ENCODE measurements at regions not wholly inside any gene's neighbourhood (a gene's known extent, or its start where the extent isn't known, plus 50 kb on each side); places are given as distances from the start of the nearest gene placed in this dataset.
"Not testable (repeated sequence)": the region's sequence is repeated elsewhere in the genome, so short reads cannot be mapped to it uniquely, and the experiment has no call there.

GRCh38 chr7:149637911-149638565 is 135.3 kb downstream of the ZNF467 start:
- no peak overlapping the region for H3K18ac ChIP-seq (ENCODE audit: low read length)
- no peak overlapping the region for H2AK5ac ChIP-seq (ENCODE audit: low read length)
- H3K9me3 ChIP-seq (ENCODE audit: insufficient read depth, low read depth, low read length): peaks cover 2% of the 10 kb centered on the region
- H2BK5ac ChIP-seq (ENCODE audit: low read depth, low read length, poor library complexity): no peak overlapping the region
- no peak overlapping the region for H4K12ac ChIP-seq (ENCODE audit: low read depth, low read length)
- no peaks in the 10 kb centered on the region for H3K27me3 ChIP-seq (ENCODE audit: insufficient read depth, low read length)
- H3K4me3 ChIP-seq (ENCODE audit: low read depth, low read length): no peak overlapping the region
- DNase-seq: no peak
- H3K36me3 ChIP-seq (ENCODE audit: control insufficient read depth in 1 of 2, insufficient read depth in 2 of 2, low read length in 2 of 2): no peaks in the 10 kb centered on the region
- H2BK120ac ChIP-seq (ENCODE audit: insufficient read depth, low read length, poor library complexity): no peak overlapping the region
- no peaks in the 10 kb centered on the region for H3K79me2 ChIP-seq (ENCODE audit: control insufficient read depth, insufficient read depth, low read length, poor library complexity)
- H3K4ac ChIP-seq (ENCODE audit: low read depth, low read length): no peak overlapping the region
- H3K4me1 ChIP-seq (ENCODE audit: control insufficient read depth in 1 of 2, insufficient read depth in 2 of 2, low read length in 2 of 2): no peaks in the 10 kb centered on the region
- no peak overlapping the region for H2AFZ ChIP-seq (ENCODE audit: insufficient read depth, low read length, poor library complexity)
- no CpG with 5 or more reads among the region's 9 CpGs for WGBS (ENCODE audit: extremely low coverage, insufficient coverage, insufficient read length)
- no peak overlapping the region for H4K91ac ChIP-seq (ENCODE audit: low read depth, low read length)
- no peak overlapping the region for H3K27ac ChIP-seq (ENCODE audit: low read depth, low read length)
- no peaks in the 10 kb centered on the region for H3K79me1 ChIP-seq (ENCODE audit: low read length)
- H4K8ac ChIP-seq (ENCODE audit: low read depth, low read length): no peak overlapping the region
- H3K4me2 ChIP-seq (ENCODE audit: low read length): no peak overlapping the region
- no peak overlapping the region for H3K14ac ChIP-seq (ENCODE audit: low read length)
- no peak overlapping the region for H3K23ac ChIP-seq (ENCODE audit: low read length)
- no peak overlapping the region for H3K9ac ChIP-seq (ENCODE audit: low read length)
- H2BK12ac ChIP-seq (ENCODE audit: low read length): no peak overlapping the region

GRCh38 chr7:149635561-149636329 is 137.6 kb downstream of the ZNF467 start:
- H3K27me3 ChIP-seq (ENCODE audit: insufficient read depth, low read length): no peaks in the 10 kb centered on the region
- no peak overlapping the region for H3K18ac ChIP-seq (ENCODE audit: low read length)

GRCh38 chr7:149633976-149634945 is 136.7 kb upstream of the ZNF746 start:
- H2BK120ac ChIP-seq (ENCODE audit: insufficient read depth, low read length, poor library complexity): no peak overlapping the region
- no peak overlapping the region for H3K4ac ChIP-seq (ENCODE audit: low read depth, low read length)
- no peak overlapping the region for H2BK12ac ChIP-seq (ENCODE audit: low read length)
- no peak overlapping the region for H3K27ac ChIP-seq (ENCODE audit: low read depth, low read length)
- no peak for DNase-seq
- no peak overlapping the region for H4K12ac ChIP-seq (ENCODE audit: low read depth, low read length)
- no peak overlapping the region for H2AK5ac ChIP-seq (ENCODE audit: low read length)
- H3K79me1 ChIP-seq (ENCODE audit: low read length): no peaks in the 10 kb centered on the region
- no peaks in the 10 kb centered on the region for H3K4me1 ChIP-seq (ENCODE audit: control insufficient read depth in 1 of 2, insufficient read depth in 2 of 2, low read length in 2 of 2)
- peaks cover 2% of the 10 kb centered on the region for H3K9me3 ChIP-seq (ENCODE audit: insufficient read depth, low read depth, low read length)
- H4K91ac ChIP-seq (ENCODE audit: low read depth, low read length): no peak overlapping the region
- H2AFZ ChIP-seq (ENCODE audit: insufficient read depth, low read length, poor library complexity): no peak overlapping the region
- no peak overlapping the region for H3K23ac ChIP-seq (ENCODE audit: low read length)
- H3K4me2 ChIP-seq (ENCODE audit: low read length): no peak overlapping the region
- H3K79me2 ChIP-seq (ENCODE audit: control insufficient read depth, insufficient read depth, low read length, poor library complexity): no peaks in the 10 kb centered on the region
- H3K36me3 ChIP-seq (ENCODE audit: control insufficient read depth in 1 of 2, insufficient read depth in 2 of 2, low read length in 2 of 2): no peaks in the 10 kb centered on the region
- no peak overlapping the region for H3K4me3 ChIP-seq (ENCODE audit: low read depth, low read length)
- no peak overlapping the region for H2BK5ac ChIP-seq (ENCODE audit: low read depth, low read length, poor library complexity)
- no peak overlapping the region for H3K18ac ChIP-seq (ENCODE audit: low read length)
- no peak overlapping the region for H3K14ac ChIP-seq (ENCODE audit: low read length)
- H3K9ac ChIP-seq (ENCODE audit: low read length): no peak overlapping the region
- H4K8ac ChIP-seq (ENCODE audit: low read depth, low read length): no peak overlapping the region
- WGBS (ENCODE audit: extremely low coverage, insufficient coverage, insufficient read length): no CpG with 5 or more reads among the region's 13 CpGs
- no peaks in the 10 kb centered on the region for H3K27me3 ChIP-seq (ENCODE audit: insufficient read depth, low read length)

More at GRCh38 chr7:149635561-149636329, 137.6 kb downstream of the ZNF467 start:
- H3K79me2 ChIP-seq (ENCODE audit: control insufficient read depth, insufficient read depth, low read length, poor library complexity): no peaks in the 10 kb centered on the region
- H3K4me3 ChIP-seq (ENCODE audit: low read depth, low read length): no peak overlapping the region
- no peaks in the 10 kb centered on the region for H3K36me3 ChIP-seq (ENCODE audit: control insufficient read depth in 1 of 2, insufficient read depth in 2 of 2, low read length in 2 of 2)
- no peak overlapping the region for H3K4ac ChIP-seq (ENCODE audit: low read depth, low read length)
- H3K4me2 ChIP-seq (ENCODE audit: low read length): no peak overlapping the region
- no peak overlapping the region for H3K9ac ChIP-seq (ENCODE audit: low read length)
- H3K4me1 ChIP-seq (ENCODE audit: control insufficient read depth in 1 of 2, insufficient read depth in 2 of 2, low read length in 2 of 2): no peaks in the 10 kb centered on the region
- H3K23ac ChIP-seq (ENCODE audit: low read length): no peak overlapping the region
- H2AFZ ChIP-seq (ENCODE audit: insufficient read depth, low read length, poor library complexity): no peak overlapping the region
- no peak overlapping the region for H4K12ac ChIP-seq (ENCODE audit: low read depth, low read length)
- H3K79me1 ChIP-seq (ENCODE audit: low read length): no peaks in the 10 kb centered on the region
- H2AK5ac ChIP-seq (ENCODE audit: low read length): no peak overlapping the region
- H3K14ac ChIP-seq (ENCODE audit: low read length): no peak overlapping the region
- no peak overlapping the region for H3K27ac ChIP-seq (ENCODE audit: low read depth, low read length)
- H2BK5ac ChIP-seq (ENCODE audit: low read depth, low read length, poor library complexity): no peak overlapping the region
- no peak overlapping the region for H4K91ac ChIP-seq (ENCODE audit: low read depth, low read length)
- H4K8ac ChIP-seq (ENCODE audit: low read depth, low read length): no peak overlapping the region
- no peak overlapping the region for H2BK120ac ChIP-seq (ENCODE audit: insufficient read depth, low read length, poor library complexity)
- no peak overlapping the region for H2BK12ac ChIP-seq (ENCODE audit: low read length)
- H3K9me3 ChIP-seq (ENCODE audit: insufficient read depth, low read depth, low read length): peaks cover 2% of the 10 kb centered on the region
- no peak for DNase-seq
- WGBS (ENCODE audit: extremely low coverage, insufficient coverage, insufficient read length): no CpG with 5 or more reads among the region's 10 CpGs

DNA sequence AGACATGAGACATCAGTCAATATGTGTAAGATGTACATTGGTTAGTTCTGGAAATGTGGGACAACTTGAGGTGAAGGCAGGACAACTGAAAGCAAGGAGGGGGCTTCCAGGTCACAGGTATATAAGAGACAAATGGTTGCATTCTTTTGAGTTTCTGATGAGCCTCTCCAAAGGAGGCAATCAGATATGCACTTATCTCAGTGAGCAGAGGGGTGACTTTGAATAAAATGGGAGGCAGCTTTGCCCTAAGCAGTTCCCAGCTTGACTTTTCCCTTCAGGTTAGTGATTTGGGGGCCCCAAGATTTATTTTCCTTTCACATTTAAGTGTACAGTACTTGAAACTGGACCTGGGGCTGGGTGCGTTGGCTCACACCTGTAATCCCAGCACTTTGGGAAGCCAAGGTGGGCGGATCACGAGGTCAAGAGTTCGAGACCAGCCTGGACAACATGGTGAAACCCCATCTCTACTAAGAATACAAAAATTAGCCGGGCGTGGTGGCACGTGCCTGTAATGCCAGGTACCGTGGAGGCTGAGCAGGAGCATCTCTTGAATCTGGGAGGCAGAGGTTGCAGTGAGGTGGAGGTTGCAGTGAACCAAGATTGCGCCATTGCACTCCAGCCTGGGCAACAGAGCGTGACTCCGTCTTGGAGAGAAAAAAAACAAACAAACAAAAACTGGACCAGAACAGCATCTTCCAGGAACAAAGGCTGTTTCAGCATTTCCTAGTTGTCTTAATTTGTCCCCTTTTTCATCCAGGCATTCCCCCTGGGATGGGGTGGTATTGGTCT is 130.9 kb upstream of the ZNF746 start:
- H2BK5ac ChIP-seq (ENCODE audit: low read depth, low read length, poor library complexity); H4K12ac ChIP-seq (ENCODE audit: low read depth, low read length); H4K91ac ChIP-seq (ENCODE audit: low read depth, low read length); H2AK5ac ChIP-seq (ENCODE audit: low read length); H3K4ac ChIP-seq (ENCODE audit: low read depth, low read length); H3K9ac ChIP-seq (ENCODE audit: low read length); H3K4me3 ChIP-seq (ENCODE audit: low read depth, low read length); H3K27me3 ChIP-seq (ENCODE audit: insufficient read depth, low read length); H3K4me1 ChIP-seq (ENCODE audit: control insufficient read depth in 1 of 2, insufficient read depth in 2 of 2, low read length in 2 of 2); H3K9me3 ChIP-seq (ENCODE audit: insufficient read depth, low read depth, low read length); H2AFZ ChIP-seq (ENCODE audit: insufficient read depth, low read length, poor library complexity); H3K36me3 ChIP-seq (ENCODE audit: control insufficient read depth in 1 of 2, insufficient read depth in 2 of 2, low read length in 2 of 2); H3K23ac ChIP-seq (ENCODE audit: low read length); H3K18ac ChIP-seq (ENCODE audit: low read length); H3K4me2 ChIP-seq (ENCODE audit: low read length); H4K8ac ChIP-seq (ENCODE audit: low read depth, low read length); DNase-seq; H3K27ac ChIP-seq (ENCODE audit: low read depth, low read length); H3K14ac ChIP-seq (ENCODE audit: low read length); H2BK12ac ChIP-seq (ENCODE audit: low read length); H2BK120ac ChIP-seq (ENCODE audit: insufficient read depth, low read length, poor library complexity); H3K79me1 ChIP-seq (ENCODE audit: low read length): not testable (repeated sequence)
- no CpG with 5 or more reads among the region's 11 CpGs for WGBS (ENCODE audit: extremely low coverage, insufficient coverage, insufficient read length)
- peaks cover 12% of the 10 kb centered on the region for H3K79me2 ChIP-seq (ENCODE audit: control insufficient read depth, insufficient read depth, low read length, poor library complexity)

All from trophoblast cell (in vitro differentiated cells and primary cell).